ENCODE measurements at regions not wholly inside any gene's neighbourhood (a gene's known extent, or its start where the extent isn't known, plus 50 kb on each side); places are given as distances from the start of the nearest gene placed in this dataset.

DNA sequence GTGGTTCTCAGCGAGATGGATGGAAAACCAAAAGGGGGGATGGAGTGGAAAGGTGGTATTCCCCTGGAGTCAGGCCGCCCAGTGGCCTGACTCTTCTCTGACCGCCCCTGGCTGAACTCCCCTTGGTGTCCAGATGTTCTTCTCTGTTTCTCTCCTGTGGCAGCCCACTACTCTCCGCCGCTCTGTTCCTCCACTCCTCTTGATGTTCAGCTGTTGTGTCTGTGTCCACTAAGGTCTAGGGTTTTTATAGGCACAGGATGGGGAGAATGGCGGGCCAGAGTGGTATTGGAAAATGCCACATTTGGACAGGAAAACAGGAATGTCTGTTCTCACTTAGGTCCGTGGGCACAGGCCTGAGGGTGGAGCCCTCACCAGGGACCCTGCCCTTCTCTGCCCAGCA is 954.3 kb upstream of the MBL2 start:
- POLR2A ChIA-PET: no interaction called here
- no peaks in the 10 kb centered on the region for H3K4me1 Mint-ChIP-seq (ENCODE audit: low read depth)
- no peaks in the 10 kb centered on the region for H3K36me3 Mint-ChIP-seq (ENCODE audit: low read depth)
- intact Hi-C loops (cut with micrococcal nuclease): no loop called here
- CTCF ChIA-PET: no interaction called here
- no peak overlapping the region for H3K27ac Mint-ChIP-seq
- H3K4me3 Mint-ChIP-seq: no peak overlapping the region
- H3K27me3 Mint-ChIP-seq: no peaks in the 10 kb centered on the region
- H3K9me3 Mint-ChIP-seq: peaks cover 13% of the 10 kb centered on the region
- TF ChIP-seq, protein P1, sequence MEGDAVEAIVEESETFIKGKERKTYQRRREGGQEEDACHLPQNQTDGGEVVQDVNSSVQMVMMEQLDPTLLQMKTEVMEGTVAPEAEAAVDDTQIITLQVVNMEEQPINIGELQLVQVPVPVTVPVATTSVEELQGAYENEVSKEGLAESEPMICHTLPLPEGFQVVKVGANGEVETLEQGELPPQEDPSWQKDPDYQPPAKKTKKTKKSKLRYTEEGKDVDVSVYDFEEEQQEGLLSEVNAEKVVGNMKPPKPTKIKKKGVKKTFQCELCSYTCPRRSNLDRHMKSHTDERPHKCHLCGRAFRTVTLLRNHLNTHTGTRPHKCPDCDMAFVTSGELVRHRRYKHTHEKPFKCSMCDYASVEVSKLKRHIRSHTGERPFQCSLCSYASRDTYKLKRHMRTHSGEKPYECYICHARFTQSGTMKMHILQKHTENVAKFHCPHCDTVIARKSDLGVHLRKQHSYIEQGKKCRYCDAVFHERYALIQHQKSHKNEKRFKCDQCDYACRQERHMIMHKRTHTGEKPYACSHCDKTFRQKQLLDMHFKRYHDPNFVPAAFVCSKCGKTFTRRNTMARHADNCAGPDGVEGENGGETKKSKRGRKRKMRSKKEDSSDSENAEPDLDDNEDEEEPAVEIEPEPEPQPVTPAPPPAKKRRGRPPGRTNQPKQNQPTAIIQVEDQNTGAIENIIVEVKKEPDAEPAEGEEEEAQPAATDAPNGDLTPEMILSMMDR (IDR thresholded peaks at IDR 0.05): no peak
- no peak for DNase-seq
- ATAC-seq: no peak

DNA sequence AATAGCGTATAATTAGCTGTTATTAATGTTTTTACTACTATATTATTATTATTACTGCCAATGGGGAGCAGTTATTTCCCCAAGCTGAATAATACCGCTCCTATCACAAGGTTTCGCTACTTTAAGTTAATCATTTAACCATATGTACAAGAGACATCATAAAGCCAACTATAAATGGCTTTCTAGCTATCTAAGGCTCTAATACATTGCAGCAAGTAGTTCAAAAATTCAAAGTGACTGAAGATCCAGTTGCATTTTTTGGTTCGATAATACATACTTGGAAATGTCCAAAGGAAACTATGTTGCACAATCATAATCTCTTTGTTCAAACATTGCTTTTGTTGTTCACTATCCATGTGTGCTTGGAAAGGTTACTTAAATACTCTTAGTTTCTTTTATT is 952.0 kb upstream of the MBL2 start:
- intact Hi-C loops (cut with micrococcal nuclease): no loop called here
- ChIA-PET POLR2A (no interaction called here), CTCF (no interaction called here)
- no peak overlapping the region for H3K27ac Mint-ChIP-seq
- no peak overlapping the region for H3K4me3 Mint-ChIP-seq
- H3K9me3 Mint-ChIP-seq: peaks cover 10% of the 10 kb centered on the region
- ATAC-seq (no peak), DNase-seq (no peak)
- no peaks in the 10 kb centered on the region for H3K27me3 Mint-ChIP-seq
- H3K36me3 Mint-ChIP-seq (ENCODE audit: low read depth): no peaks in the 10 kb centered on the region
- H3K4me1 Mint-ChIP-seq (ENCODE audit: low read depth): no peaks in the 10 kb centered on the region
- TF ChIP-seq, protein P1 (IDR thresholded peaks at IDR 0.05): no peak

DNA sequence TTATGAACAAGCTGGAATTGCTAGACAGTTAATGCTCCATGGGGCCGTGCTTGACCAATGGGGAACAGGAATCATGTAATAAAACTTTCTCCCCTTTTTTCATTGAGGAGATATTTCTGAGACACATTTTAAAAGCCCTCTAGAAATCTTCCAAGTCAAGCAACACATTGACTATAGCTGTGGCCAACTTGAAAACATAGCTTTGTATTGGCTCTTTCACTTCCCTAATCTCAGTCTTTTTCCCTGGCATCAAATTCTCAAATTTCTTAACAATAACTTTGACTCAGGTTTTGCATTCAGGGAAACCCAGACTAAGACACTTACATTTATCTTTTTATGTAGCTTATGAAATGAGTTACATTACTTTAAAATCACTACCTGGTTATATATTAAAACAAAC is 947.1 kb upstream of the MBL2 start:
- intact Hi-C loops (cut with micrococcal nuclease): no loop called here
- TF ChIP-seq, protein P1 (IDR thresholded peaks at IDR 0.05): no peak
- CTCF ChIA-PET: no interaction called here
- DNase-seq (no peak), ATAC-seq (no peak)
- POLR2A ChIA-PET: no interaction called here
- Mint-ChIP-seq H3K27ac (no peak overlapping the region), H3K9me3 (peaks cover 9% of the 10 kb centered on the region), H3K27me3 (no peaks in the 10 kb centered on the region), H3K4me1 (ENCODE audit: low read depth) (no peaks in the 10 kb centered on the region), H3K36me3 (ENCODE audit: low read depth) (no peaks in the 10 kb centered on the region), H3K4me3 (no peak overlapping the region)

DNA sequence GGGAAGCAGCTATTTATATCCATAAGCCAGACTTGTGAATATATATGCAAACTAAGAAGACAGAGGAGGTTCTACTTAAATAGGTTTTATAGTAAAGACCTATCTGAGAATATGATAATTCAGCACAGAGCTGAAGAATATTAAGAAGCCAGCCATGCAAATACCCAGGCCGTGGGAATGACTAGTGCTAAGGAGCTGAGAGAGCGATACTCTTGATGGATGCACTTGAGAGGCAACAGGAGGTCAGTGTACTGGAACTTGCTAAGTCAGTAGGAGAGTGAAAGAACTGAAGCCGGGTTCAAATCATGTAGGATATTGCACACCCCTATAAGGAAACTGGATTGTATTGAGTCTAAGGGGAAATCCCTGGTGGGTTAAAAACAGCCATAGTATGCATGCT is 943.6 kb upstream of the MBL2 start:
- H3K27ac Mint-ChIP-seq: no peak overlapping the region
- DNase-seq (no peak), ATAC-seq (no peak)
- H3K4me1 Mint-ChIP-seq (ENCODE audit: low read depth): no peaks in the 10 kb centered on the region
- TF ChIP-seq, protein P1 (IDR thresholded peaks at IDR 0.05): no peak
- H3K9me3 Mint-ChIP-seq: peaks cover 6% of the 10 kb centered on the region
- no peaks in the 10 kb centered on the region for H3K36me3 Mint-ChIP-seq (ENCODE audit: low read depth)
- CTCF ChIA-PET: no interaction called here
- intact Hi-C loops (cut with micrococcal nuclease): no loop called here
- POLR2A ChIA-PET: no interaction called here
- H3K4me3 Mint-ChIP-seq: no peak overlapping the region
- no peaks in the 10 kb centered on the region for H3K27me3 Mint-ChIP-seq

DNA sequence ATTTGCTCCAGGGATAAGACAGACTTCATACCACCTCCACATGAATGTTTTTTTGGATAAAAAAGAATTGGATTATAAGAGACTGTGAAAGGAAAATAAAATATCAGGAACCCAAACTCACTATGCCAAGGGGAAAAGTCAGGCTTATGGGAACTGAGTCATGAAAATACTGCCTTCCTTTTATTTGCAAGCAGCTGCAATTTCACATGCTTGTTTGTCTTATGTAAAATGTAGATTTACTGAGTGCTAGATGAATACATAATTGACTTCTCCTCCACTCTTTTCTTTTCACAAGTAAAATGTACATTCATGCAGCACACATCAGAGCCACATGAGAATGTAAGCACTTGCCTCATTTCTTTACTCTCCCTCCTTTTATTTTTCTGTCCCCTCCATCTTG is 940.8 kb upstream of the MBL2 start:
- Mint-ChIP-seq H3K9me3 (peaks cover 8% of the 10 kb centered on the region), H3K27ac (no peak overlapping the region), H3K4me3 (no peak overlapping the region), H3K36me3 (ENCODE audit: low read depth) (no peaks in the 10 kb centered on the region), H3K27me3 (no peaks in the 10 kb centered on the region), H3K4me1 (ENCODE audit: low read depth) (no peaks in the 10 kb centered on the region)
- intact Hi-C loops (cut with micrococcal nuclease): no loop called here
- TF ChIP-seq, protein P1 (IDR thresholded peaks at IDR 0.05): no peak
- ChIA-PET CTCF (no interaction called here), POLR2A (no interaction called here)
- ATAC-seq (no peak), DNase-seq (no peak)
